NCI-H1694 treated with DMSO at 0.1 percent for 48 hours (cell line): ENCODE measurements at regions not wholly inside any gene's neighbourhood (a gene's known extent, or its start where the extent isn't known, plus 50 kb on each side); places are given as distances from the start of the nearest gene placed in this dataset.

Source experiments
- DNase-seq: peaks from one replicate; lab custom pipeline; 2025; lab: John Stamatoyannopoulos, UW

DNA sequence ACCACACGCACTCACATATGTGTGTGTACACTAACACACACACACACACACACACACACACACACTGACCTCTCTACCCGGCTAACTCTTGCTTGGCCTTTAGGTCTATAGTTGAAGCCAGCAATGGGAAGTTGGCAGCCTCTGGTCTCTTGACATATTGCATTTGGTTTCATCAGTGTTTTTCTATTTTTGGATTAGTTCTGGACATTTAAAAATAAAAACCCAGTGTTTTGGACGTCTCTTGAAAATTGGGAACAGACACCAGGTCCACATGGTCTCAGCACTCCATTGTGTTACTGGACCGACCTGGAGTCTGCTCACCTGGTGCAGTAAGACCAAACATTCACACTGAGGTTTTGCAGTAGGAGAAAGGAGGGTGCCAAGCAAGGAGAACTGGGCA, 50.4 kb upstream of the AFF3 start:
- DNase-seq: no peak

DNA sequence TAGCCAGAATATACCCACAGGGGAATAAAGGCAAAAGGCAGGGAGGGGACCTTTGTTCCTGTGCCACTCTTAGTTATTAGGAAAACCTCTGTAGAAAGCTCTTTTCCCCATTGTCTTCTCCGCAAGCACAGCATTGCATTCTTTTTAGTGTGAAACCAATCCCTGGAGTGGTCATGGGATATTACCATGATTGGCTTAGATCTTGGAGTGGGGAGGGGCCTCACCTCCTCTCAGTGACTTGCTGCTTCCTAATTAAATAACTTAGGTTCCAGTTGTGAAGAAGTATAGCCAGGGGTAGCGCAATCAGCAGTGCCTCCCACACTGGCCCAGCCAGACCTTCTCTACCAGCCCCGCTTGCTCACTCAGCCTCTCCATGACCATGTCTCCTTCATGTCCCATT, 49.9 kb upstream of the AFF3 start:
- DNase-seq: no peak
